GM20000 (cell line): ENCODE measurements at regions not wholly inside any gene's neighbourhood (a gene's known extent, or its start where the extent isn't known, plus 50 kb on each side); places are given as distances from the start of the nearest gene placed in this dataset.

Experiments used
- DNase-seq: peaks from one replicate; pipeline ENCODE4 v3.0.0; 2012; ENCODE audit warnings: low spot score
- CTCF ChIP-seq: IDR thresholded peaks from 2 replicates; pipeline ENCODE4 v1.5.1; 2012; ENCODE audit warnings: mild to moderate bottlenecking, control low read depth; ENCODE audit errors: extremely low read depth, missing control alignments

GRCh38 chr12:127070515-127071157 is 1196.3 kb upstream of the TMEM132C start:
- no peak for TF ChIP-seq CTCF
- no peak for DNase-seq

GRCh38 chr12:127074161-127074560 is 1192.8 kb upstream of the TMEM132C start:
- TF ChIP-seq CTCF = no peak
- no peak for DNase-seq

- TF ChIP-seq CTCF = no peak
- no peak for DNase-seq
Observed at GRCh38 chr12:127075981-127076380, 1191.0 kb upstream of the TMEM132C start.

- DNase-seq = no peak
- no peak for TF ChIP-seq CTCF
Observed at GRCh38 chr12:127077262-127078045, 1189.5 kb upstream of the TMEM132C start.

GRCh38 chr12:127078577-127079350 is 1188.2 kb upstream of the TMEM132C start:
- TF ChIP-seq CTCF = no peak

GRCh38 chr12:127079636-127080035 is 1187.3 kb upstream of the TMEM132C start:
- no peak for DNase-seq
- no peak for TF ChIP-seq CTCF

More at GRCh38 chr12:127078577-127079350, 1188.2 kb upstream of the TMEM132C start:
- no peak for DNase-seq

GRCh38 chr12:127081058-127081457 is 1185.9 kb upstream of the TMEM132C start:
- DNase-seq = no peak
- no peak for TF ChIP-seq CTCF
